Left kidney (tissue), 1 donor: ENCODE measurements at regions not wholly inside any gene's neighbourhood (a gene's known extent, or its start where the extent isn't known, plus 50 kb on each side); places are given as distances from the start of the nearest gene placed in this dataset.

Experiments
- DNase-seq: peaks from one replicate; pipeline ENCODE4 v3.0.0-alpha.2; 2013

- no peak for DNase-seq
These were observed 99.4 kb upstream of the PGRMC2 start for GRCh38 chr4:128386761-128387599.

- DNase-seq: peak; percentile 57
These were observed 98.2 kb upstream of the PGRMC2 start for GRCh38 chr4:128385683-128386304.

GRCh38 chr4:128384765-128385598, 97.4 kb upstream of the PGRMC2 start:
- no peak for DNase-seq

- DNase-seq: no peak
These were observed 96.5 kb upstream of the PGRMC2 start for GRCh38 chr4:128384091-128384520.

GRCh38 chr4:128381748-128382559, 94.3 kb upstream of the PGRMC2 start:
- no peak for DNase-seq

GRCh38 chr4:128380306-128380705, 92.7 kb upstream of the PGRMC2 start:
- DNase-seq: no peak

- no peak for DNase-seq
These were observed 92.2 kb upstream of the PGRMC2 start for GRCh38 chr4:128379860-128380259.

GRCh38 chr4:128378668-128379067, 91.1 kb upstream of the PGRMC2 start:
- no peak for DNase-seq

- no peak for DNase-seq
These were observed 89.3 kb upstream of the PGRMC2 start for GRCh38 chr4:128376958-128377357.

GRCh38 chr4:128376303-128376702, 88.7 kb upstream of the PGRMC2 start:
- no peak for DNase-seq

- DNase-seq: no peak
These were observed 86.0 kb upstream of the PGRMC2 start for GRCh38 chr4:128373628-128374027.

GRCh38 chr4:128371876-128372275, 84.3 kb upstream of the PGRMC2 start:
- no peak for DNase-seq

GRCh38 chr4:128371001-128371777, 83.6 kb upstream of the PGRMC2 start:
- DNase-seq: no peak

- DNase-seq: no peak
These were observed 78.6 kb upstream of the PGRMC2 start for GRCh38 chr4:128366212-128366611.

- DNase-seq: no peak
These were observed 77.0 kb upstream of the PGRMC2 start for GRCh38 chr4:128364565-128364964.

- no peak for DNase-seq
These were observed 76.4 kb upstream of the PGRMC2 start for GRCh38 chr4:128363966-128364365.

- no peak for DNase-seq
These were observed 75.1 kb upstream of the PGRMC2 start for GRCh38 chr4:128362760-128363159.

GRCh38 chr4:128359422-128359821, 71.8 kb upstream of the PGRMC2 start:
- DNase-seq: no peak

GRCh38 chr4:128358913-128359279, 71.3 kb upstream of the PGRMC2 start:
- no peak for DNase-seq

- DNase-seq: no peak
These were observed 70.8 kb upstream of the PGRMC2 start for GRCh38 chr4:128358231-128358912.

- no peak for DNase-seq
These were observed 69.7 kb upstream of the PGRMC2 start for GRCh38 chr4:128357286-128357685.
